ENCODE measurements at regions not wholly inside any gene's neighbourhood (a gene's known extent, or its start where the extent isn't known, plus 50 kb on each side); places are given as distances from the start of the nearest gene placed in this dataset.

DNA sequence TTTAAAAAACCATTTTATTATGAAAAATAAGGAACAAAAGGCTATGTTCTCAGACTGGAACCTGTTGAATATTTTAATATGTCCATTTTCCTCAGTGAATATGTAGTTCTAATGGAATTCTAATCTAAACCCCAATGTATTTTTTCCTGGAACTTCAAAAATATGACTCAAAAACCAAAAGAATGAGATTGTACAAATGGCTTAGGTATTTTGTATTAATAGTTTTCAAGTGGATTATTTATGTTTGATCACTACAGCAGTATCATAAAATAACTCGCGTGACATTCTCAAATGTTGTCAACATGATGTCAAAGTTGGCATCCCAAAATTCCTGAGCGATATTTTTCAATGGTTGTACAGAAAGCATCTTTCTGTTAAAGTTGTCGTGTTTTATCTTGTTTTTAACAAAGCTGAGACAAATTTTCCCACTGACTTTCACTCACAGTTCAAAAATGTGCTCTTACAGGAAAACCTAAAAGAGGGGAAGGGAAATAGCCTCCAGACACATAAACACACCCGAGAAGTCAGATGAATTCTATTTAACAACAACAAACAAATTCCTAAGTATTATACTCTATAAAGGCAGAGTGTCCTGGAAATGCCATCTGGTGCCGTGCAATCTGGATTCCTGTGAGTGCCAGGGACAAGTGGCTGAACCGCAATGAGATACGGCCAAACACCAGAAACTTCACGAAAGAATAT lies 68.1 kb upstream of the TAS2R1 start (continued):
- TF ChIP-seq, protein P1, sequence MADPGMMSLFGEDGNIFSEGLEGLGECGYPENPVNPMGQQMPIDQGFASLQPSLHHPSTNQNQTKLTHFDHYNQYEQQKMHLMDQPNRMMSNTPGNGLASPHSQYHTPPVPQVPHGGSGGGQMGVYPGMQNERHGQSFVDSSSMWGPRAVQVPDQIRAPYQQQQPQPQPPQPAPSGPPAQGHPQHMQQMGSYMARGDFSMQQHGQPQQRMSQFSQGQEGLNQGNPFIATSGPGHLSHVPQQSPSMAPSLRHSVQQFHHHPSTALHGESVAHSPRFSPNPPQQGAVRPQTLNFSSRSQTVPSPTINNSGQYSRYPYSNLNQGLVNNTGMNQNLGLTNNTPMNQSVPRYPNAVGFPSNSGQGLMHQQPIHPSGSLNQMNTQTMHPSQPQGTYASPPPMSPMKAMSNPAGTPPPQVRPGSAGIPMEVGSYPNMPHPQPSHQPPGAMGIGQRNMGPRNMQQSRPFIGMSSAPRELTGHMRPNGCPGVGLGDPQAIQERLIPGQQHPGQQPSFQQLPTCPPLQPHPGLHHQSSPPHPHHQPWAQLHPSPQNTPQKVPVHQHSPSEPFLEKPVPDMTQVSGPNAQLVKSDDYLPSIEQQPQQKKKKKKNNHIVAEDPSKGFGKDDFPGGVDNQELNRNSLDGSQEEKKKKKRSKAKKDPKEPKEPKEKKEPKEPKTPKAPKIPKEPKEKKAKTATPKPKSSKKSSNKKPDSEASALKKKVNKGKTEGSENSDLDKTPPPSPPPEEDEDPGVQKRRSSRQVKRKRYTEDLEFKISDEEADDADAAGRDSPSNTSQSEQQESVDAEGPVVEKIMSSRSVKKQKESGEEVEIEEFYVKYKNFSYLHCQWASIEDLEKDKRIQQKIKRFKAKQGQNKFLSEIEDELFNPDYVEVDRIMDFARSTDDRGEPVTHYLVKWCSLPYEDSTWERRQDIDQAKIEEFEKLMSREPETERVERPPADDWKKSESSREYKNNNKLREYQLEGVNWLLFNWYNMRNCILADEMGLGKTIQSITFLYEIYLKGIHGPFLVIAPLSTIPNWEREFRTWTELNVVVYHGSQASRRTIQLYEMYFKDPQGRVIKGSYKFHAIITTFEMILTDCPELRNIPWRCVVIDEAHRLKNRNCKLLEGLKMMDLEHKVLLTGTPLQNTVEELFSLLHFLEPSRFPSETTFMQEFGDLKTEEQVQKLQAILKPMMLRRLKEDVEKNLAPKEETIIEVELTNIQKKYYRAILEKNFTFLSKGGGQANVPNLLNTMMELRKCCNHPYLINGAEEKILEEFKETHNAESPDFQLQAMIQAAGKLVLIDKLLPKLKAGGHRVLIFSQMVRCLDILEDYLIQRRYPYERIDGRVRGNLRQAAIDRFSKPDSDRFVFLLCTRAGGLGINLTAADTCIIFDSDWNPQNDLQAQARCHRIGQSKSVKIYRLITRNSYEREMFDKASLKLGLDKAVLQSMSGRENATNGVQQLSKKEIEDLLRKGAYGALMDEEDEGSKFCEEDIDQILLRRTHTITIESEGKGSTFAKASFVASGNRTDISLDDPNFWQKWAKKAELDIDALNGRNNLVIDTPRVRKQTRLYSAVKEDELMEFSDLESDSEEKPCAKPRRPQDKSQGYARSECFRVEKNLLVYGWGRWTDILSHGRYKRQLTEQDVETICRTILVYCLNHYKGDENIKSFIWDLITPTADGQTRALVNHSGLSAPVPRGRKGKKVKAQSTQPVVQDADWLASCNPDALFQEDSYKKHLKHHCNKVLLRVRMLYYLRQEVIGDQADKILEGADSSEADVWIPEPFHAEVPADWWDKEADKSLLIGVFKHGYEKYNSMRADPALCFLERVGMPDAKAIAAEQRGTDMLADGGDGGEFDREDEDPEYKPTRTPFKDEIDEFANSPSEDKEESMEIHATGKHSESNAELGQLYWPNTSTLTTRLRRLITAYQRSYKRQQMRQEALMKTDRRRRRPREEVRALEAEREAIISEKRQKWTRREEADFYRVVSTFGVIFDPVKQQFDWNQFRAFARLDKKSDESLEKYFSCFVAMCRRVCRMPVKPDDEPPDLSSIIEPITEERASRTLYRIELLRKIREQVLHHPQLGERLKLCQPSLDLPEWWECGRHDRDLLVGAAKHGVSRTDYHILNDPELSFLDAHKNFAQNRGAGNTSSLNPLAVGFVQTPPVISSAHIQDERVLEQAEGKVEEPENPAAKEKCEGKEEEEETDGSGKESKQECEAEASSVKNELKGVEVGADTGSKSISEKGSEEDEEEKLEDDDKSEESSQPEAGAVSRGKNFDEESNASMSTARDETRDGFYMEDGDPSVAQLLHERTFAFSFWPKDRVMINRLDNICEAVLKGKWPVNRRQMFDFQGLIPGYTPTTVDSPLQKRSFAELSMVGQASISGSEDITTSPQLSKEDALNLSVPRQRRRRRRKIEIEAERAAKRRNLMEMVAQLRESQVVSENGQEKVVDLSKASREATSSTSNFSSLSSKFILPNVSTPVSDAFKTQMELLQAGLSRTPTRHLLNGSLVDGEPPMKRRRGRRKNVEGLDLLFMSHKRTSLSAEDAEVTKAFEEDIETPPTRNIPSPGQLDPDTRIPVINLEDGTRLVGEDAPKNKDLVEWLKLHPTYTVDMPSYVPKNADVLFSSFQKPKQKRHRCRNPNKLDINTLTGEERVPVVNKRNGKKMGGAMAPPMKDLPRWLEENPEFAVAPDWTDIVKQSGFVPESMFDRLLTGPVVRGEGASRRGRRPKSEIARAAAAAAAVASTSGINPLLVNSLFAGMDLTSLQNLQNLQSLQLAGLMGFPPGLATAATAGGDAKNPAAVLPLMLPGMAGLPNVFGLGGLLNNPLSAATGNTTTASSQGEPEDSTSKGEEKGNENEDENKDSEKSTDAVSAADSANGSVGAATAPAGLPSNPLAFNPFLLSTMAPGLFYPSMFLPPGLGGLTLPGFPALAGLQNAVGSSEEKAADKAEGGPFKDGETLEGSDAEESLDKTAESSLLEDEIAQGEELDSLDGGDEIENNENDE (IDR thresholded peaks at IDR 0.05; ENCODE audit: insufficient replicate concordance, low read length) = no peak
- TF ChIP-seq, protein P2, sequence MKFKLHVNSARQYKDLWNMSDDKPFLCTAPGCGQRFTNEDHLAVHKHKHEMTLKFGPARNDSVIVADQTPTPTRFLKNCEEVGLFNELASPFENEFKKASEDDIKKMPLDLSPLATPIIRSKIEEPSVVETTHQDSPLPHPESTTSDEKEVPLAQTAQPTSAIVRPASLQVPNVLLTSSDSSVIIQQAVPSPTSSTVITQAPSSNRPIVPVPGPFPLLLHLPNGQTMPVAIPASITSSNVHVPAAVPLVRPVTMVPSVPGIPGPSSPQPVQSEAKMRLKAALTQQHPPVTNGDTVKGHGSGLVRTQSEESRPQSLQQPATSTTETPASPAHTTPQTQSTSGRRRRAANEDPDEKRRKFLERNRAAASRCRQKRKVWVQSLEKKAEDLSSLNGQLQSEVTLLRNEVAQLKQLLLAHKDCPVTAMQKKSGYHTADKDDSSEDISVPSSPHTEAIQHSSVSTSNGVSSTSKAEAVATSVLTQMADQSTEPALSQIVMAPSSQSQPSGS (IDR thresholded peaks at IDR 0.05; ENCODE audit: low read length) = no peak
- TF ChIP-seq, protein P3, sequence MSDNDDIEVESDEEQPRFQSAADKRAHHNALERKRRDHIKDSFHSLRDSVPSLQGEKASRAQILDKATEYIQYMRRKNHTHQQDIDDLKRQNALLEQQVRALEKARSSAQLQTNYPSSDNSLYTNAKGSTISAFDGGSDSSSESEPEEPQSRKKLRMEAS (IDR thresholded peaks at IDR 0.05) = no peak
